ENCODE measurements at regions not wholly inside any gene's neighbourhood (a gene's known extent, or its start where the extent isn't known, plus 50 kb on each side); places are given as distances from the start of the nearest gene placed in this dataset.

DNA sequence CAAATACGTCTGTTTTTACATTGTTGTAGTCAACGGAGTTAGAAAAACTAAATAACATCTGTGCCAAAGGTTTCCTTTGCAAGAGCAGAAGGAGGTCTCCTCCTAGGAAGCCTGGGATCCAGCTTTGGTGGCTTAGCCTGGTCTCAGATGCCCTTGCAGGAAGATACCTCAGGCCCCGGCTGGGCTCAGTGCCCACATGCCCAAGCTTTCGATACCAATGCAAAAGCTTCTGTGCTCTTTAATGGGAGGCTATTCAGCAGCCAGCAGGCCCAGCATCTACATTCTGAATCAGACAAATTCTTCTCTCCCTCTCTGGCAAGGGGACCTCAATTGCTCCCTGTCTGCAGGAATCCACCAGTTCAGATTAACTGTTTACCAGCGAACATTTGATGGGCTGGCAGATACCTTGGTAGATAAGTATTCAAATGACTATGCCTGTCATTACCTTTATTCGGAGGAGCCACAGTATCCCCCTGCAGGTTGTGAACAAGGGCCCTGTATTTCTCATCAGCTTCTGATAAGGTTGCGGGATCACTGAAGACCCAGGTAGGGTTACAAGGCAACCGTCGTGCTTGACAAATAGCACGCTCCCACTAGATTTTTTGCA, 180.1 kb upstream of the KBTBD8 start:
- TF ChIP-seq POLR2A (IDR thresholded peaks at IDR 0.05), result no peak
- TF ChIP-seq, protein P1, sequence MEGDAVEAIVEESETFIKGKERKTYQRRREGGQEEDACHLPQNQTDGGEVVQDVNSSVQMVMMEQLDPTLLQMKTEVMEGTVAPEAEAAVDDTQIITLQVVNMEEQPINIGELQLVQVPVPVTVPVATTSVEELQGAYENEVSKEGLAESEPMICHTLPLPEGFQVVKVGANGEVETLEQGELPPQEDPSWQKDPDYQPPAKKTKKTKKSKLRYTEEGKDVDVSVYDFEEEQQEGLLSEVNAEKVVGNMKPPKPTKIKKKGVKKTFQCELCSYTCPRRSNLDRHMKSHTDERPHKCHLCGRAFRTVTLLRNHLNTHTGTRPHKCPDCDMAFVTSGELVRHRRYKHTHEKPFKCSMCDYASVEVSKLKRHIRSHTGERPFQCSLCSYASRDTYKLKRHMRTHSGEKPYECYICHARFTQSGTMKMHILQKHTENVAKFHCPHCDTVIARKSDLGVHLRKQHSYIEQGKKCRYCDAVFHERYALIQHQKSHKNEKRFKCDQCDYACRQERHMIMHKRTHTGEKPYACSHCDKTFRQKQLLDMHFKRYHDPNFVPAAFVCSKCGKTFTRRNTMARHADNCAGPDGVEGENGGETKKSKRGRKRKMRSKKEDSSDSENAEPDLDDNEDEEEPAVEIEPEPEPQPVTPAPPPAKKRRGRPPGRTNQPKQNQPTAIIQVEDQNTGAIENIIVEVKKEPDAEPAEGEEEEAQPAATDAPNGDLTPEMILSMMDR (IDR thresholded peaks at IDR 0.05), result no peak

Measured in adrenal gland (tissue), 5 donors.